Epithelial cell of esophagus (primary cell): ENCODE measurements at regions not wholly inside any gene's neighbourhood (a gene's known extent, or its start where the extent isn't known, plus 50 kb on each side); places are given as distances from the start of the nearest gene placed in this dataset.

Experiments used
- DNase-seq: peaks from one replicate; pipeline ENCODE4 v3.0.0; 2010; ENCODE audit warnings: low read depth
- H3K4me3 ChIP-seq: 2 replicates; pipeline ENCODE4 v1.5.1; 2011; ENCODE audit warnings: mild to moderate bottlenecking, low read length, control low read depth
- CTCF ChIP-seq: IDR thresholded peaks from 2 replicates; pipeline ENCODE4 v1.5.1; 2011; ENCODE audit warnings: low read depth, mild to moderate bottlenecking, low read length, control low read depth, inconsistent platforms; ENCODE audit not compliant: insufficient read depth; ENCODE audit errors: missing control alignments

DNA sequence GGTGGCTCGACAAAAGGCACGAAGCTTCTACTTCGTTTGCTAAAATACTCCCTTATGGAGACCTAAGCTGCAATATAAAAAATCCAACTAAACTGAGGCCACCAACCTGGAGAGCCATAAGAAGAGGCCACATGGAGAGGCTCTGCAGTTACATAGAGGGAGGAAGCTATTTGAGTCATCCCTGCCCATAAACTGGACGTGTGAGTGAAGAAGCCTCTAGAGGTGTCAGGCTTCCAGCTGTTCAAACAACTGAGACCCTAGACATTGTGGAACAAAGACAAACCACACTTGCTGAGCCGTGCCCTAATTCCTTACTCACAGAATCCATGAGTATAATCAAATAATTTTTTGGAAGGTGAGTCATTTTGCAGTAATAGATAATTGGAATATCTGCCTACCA is 50.2 kb upstream of the GMNC start:
- no peak for TF ChIP-seq CTCF
- peak; percentile 20 for DNase-seq

More for the DNA sequence above, 50.2 kb upstream of the GMNC start:
- H3K4me3 ChIP-seq, result no peak overlapping the region
